ENCODE measurements at regions not wholly inside any gene's neighbourhood (a gene's known extent, or its start where the extent isn't known, plus 50 kb on each side); places are given as distances from the start of the nearest gene placed in this dataset.

DNA sequence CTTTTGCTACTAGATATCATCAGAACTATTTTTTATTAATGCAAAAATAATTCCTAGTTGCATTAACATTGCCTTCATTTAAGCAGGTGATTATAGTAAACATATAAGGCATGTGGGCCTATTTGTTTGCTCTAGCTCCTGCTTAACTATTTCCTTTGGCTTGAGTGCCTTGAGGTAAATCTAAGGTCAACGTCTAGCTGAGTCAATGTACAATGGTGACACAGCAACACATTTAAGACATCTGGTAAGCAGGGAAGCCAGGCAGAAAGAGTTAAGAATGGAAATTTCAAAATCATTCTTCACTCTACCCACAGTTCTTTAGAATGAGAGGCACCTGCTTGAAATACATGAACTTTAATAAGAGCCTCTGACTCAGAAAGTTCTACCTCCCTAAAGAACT lies 111.9 kb upstream of the FST start:
- no peak for TF ChIP-seq CTCF (IDR thresholded peaks at IDR 0.05)
- no peak for TF ChIP-seq POLR2A (IDR thresholded peaks at IDR 0.05)

All from right lobe of liver (tissue), 4 donors.